Uterus (tissue), 2 donors: ENCODE measurements at regions not wholly inside any gene's neighbourhood (a gene's known extent, or its start where the extent isn't known, plus 50 kb on each side); places are given as distances from the start of the nearest gene placed in this dataset.

Experiments
- CTCF ChIP-seq, 4 experiments: fragments of 200-600 bp in 2 of 4; fragments of 450-650 bp in 2 of 4; sonication (generic) in 2 of 4; IDR thresholded peaks; one replicate each; pipeline ENCODE4 v1.5.1; 2016 to 2019; ENCODE audit warnings: antibody characterized with exemption in 4 of 4, mild to moderate bottlenecking in 2 of 4, moderate library complexity in 1 of 4
- POLR2A ChIP-seq, 2 donors: fragments of 450-650 bp; IDR thresholded peaks; one replicate each; pipeline ENCODE4 v1.6.1; 2016; ENCODE audit warnings: antibody characterized with exemption in 2 of 2, mild to moderate bottlenecking in 1 of 2, moderate library complexity in 1 of 2

GRCh38 chr5:103477678-103478077 is 84.9 kb downstream of the NUDT12 start:
- TF ChIP-seq CTCF (IDR thresholded peaks at IDR 0.05): no peak
- TF ChIP-seq POLR2A (IDR thresholded peaks at IDR 0.05): no peak
